Heart right ventricle (tissue), 16 donors: ENCODE measurements at regions not wholly inside any gene's neighbourhood (a gene's known extent, or its start where the extent isn't known, plus 50 kb on each side); places are given as distances from the start of the nearest gene placed in this dataset.
"Not testable (repeated sequence)": the region's sequence is repeated elsewhere in the genome, so short reads cannot be mapped to it uniquely, and the experiment has no call there.

ENCODE experiments used
- ATAC-seq, 8 donors: fragments of 200-7000 bp; cut with Tn5 transposase; one replicate each; pipeline ENCODE4 v1.9.1; 2020; ENCODE audit warnings: mild to moderate bottlenecking in 8 of 8, moderate library complexity in 8 of 8, moderate number of reproducible peaks in 1 of 8
- DNase-seq, 2 donors: peaks; one replicate each; pipeline ENCODE4 v3.0.0-alpha.2; 2020
- H3K27ac ChIP-seq, 10 donors: fragments of 200-600 bp; sonication (generic) in 2 of 10; one replicate each; pipeline versions ENCODE4 v1.5.0 to v1.8.0; 2020 to 2022; ENCODE audit warnings: mild to moderate bottlenecking in 3 of 10
- H3K27me3 ChIP-seq, 7 donors: fragments of 200-600 bp; one replicate each; pipeline ENCODE4 v1.8.0; 2021 to 2022; ENCODE audit warnings: mild to moderate bottlenecking in 2 of 7
- H3K36me3 ChIP-seq, 9 donors: fragments of 200-600 bp; sonication (generic) in 1 of 9; one replicate each; pipeline versions ENCODE4 v1.5.0 to v1.8.0; 2020 to 2022; ENCODE audit warnings: mild to moderate bottlenecking in 2 of 9
- H3K4me1 ChIP-seq, 9 donors: fragments of 200-600 bp; sonication (generic) in 1 of 9; one replicate each; pipeline versions ENCODE4 v1.5.0 to v1.8.0; 2020 to 2022; ENCODE audit warnings: mild to moderate bottlenecking in 4 of 9
- H3K4me3 ChIP-seq, 10 donors: fragments of 200-600 bp; sonication (generic) in 2 of 10; one replicate each; pipeline versions ENCODE4 v1.5.0 to v1.8.0; 2020 to 2022; ENCODE audit warnings: mild to moderate bottlenecking in 7 of 10, moderate library complexity in 2 of 10
- H3K9me3 ChIP-seq, 11 donors: fragments of 200-600 bp in 10 of 11; sonication (generic) in 2 of 11; one replicate each; pipeline versions ENCODE4 v1.5.0 to v1.8.0; 2013 to 2022; ENCODE audit warnings: mild to moderate bottlenecking in 2 of 11, control low read depth in 1 of 11, moderate library complexity in 1 of 11
- WGBS, 2 donors: extraction: QIAGEN DNeasy Blood & Tissue Kit; methylation state at CpG; one replicate each; pipeline ENCODE4 v1.1.7; 2013; ENCODE audit warnings: inconsistent platforms in 1 of 2; 5-methylcytosine and 5-hydroxymethylcytosine counted together
- intact Hi-C, 10 donors: fragments of 100-400 bp; cut with DNase I; formaldehyde crosslinking; loops; one replicate each; pipeline versions ENCODE4 v1.11.1 to v1.14.2; 2022
- TF ChIP-seq, protein P1 (sequence below), 9 donors: fragments of 200-600 bp; sonication (generic) in 2 of 9; IDR thresholded peaks; one replicate each; pipeline versions ENCODE4 v1.5.0 to v1.8.0; 2021 to 2022; ENCODE audit warnings: antibody characterized with exemption in 9 of 9, mild to moderate bottlenecking in 5 of 9, moderate library complexity in 1 of 9
- donor health status: Arrhythmogenic right ventricular cardiomyopathy.
- donor health status: ischemic (EF 13 %, LVEDD 7.1; RV severe dilation, severe dysfunction).
- donor health status: healthy with polysubstance abuse.
- donor health status: DM: no; HTN: yes; CAD: no.
- donor health status: DM: no; HTN: no; CAD: no.
- donor health status: ischemic (EF 25% LVEDD 6.9; RV normal size, moderate dysfunction).
- donor health status: ischemic (EF 25% LVEDD 5.7; RV mildly dilated, moderate dysfunction).
- donor health status: healthy.
- donor health status: DM: yes; HTN: yes; CAD: no.
- donor health status: Ischemic cardiomyopathy.
- donor health status: ischemic (EF 35%, LVEDD 5.7; RV mildly dilated, moderate dysfunction).
- donor health status: nonischemic (EF 11% LVEDD 7.7; RV severe dilation, severe dysfunction).
- donor health status: DM: yes; HTN: yes; CAD: no.
- donor health status: PGD.
- donor health status: ischemic (EF 29% LVEDD 5.4; RV normal size, mild dysfunction).
- donor health status: nonischemic (EF 23%, LVEDD 6.1; RV moderate dilation, normal function).

DNA sequence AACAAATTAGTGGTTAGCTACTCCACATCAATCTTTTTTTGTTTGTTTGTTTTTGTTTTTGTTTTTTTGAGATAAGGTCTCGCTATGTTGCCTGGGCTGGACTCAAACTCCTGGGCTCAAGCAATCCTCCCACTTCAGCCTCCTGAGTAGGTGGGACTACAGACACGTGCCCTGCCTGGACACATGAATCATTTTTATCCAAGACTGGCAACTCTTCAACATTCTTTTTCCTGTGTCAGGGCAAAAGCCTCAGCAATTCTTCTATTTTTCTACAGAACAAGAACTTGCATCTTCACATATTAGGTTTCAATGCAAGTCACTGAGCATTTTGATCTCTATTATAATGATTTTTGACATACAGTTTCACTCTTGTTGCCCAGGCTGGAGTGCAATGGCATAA lies 76.8 kb upstream of the LRCH1 start:
- Histone ChIP-seq H3K4me3 (no peak overlapping the region), H3K27ac (no peak overlapping the region), H3K9me3 (peaks cover 0 to 1% (median 0%) of the 10 kb centered on the region in 11 donors), H3K4me1 (no peaks in the 10 kb centered on the region), H3K36me3 (no peaks in the 10 kb centered on the region), H3K27me3 (no peaks in the 10 kb centered on the region)
- DNase-seq, result no peak
- WGBS, 2 donors, result 57 to 58% methylated on average over 2 of the region's 2 CpGs
- TF ChIP-seq, protein P1, sequence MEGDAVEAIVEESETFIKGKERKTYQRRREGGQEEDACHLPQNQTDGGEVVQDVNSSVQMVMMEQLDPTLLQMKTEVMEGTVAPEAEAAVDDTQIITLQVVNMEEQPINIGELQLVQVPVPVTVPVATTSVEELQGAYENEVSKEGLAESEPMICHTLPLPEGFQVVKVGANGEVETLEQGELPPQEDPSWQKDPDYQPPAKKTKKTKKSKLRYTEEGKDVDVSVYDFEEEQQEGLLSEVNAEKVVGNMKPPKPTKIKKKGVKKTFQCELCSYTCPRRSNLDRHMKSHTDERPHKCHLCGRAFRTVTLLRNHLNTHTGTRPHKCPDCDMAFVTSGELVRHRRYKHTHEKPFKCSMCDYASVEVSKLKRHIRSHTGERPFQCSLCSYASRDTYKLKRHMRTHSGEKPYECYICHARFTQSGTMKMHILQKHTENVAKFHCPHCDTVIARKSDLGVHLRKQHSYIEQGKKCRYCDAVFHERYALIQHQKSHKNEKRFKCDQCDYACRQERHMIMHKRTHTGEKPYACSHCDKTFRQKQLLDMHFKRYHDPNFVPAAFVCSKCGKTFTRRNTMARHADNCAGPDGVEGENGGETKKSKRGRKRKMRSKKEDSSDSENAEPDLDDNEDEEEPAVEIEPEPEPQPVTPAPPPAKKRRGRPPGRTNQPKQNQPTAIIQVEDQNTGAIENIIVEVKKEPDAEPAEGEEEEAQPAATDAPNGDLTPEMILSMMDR (IDR thresholded peaks at IDR 0.05), result no peak
- no peak for ATAC-seq
- intact Hi-C loops, result no loop called here

DNA sequence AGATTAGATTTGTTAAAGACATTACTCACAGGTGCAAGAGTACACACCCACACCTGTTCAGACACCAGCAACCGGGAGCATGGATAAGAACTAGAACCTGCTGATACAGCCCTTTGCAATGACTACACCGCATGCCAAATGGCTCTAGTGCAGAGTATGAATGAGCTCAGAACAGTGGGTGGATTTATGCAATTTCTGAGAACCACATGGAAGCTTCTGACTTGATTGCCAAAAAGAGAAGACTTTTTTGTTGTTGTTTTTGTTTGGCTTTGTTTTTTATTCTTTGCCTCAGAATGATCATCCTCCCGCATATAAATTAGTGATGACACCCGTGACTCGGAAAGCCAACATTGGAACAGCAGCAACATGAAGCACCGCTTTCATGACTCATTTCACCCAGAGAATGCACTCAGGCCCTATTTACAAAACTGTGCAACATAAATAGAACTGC lies 77.4 kb upstream of the LRCH1 start:
- Histone ChIP-seq H3K4me3 (no peak overlapping the region), H3K27ac (no peak overlapping the region), H3K36me3 (no peaks in the 10 kb centered on the region), H3K9me3 (no peaks in the 10 kb centered on the region), H3K4me1 (no peaks in the 10 kb centered on the region), H3K27me3 (no peaks in the 10 kb centered on the region)
- TF ChIP-seq, protein P1 (IDR thresholded peaks at IDR 0.05), result no peak
- ATAC-seq (no peak), DNase-seq (no peak)
- WGBS, 2 donors, result 74 to 75% methylated on average over 6 of the region's 6 CpGs
- intact Hi-C loops, result no loop called here

DNA sequence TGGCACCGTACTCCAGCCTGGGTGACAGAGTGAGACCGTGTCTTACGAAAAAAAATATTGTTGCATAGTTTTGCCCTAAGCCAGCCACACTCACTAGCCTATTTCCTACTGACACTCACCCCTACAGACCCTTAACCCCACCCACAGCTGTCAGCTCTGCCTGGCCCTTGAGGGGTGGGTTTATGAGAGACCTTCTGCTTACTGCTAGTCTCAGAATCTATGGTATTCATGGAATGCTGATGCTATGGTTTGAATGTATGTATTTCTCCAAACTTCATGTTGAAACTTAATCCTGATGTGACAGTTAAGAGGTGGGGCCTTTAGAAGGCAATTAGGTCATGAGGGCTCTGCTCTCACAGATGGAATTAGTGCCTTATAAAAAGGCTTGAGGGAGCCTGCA lies 79.2 kb upstream of the LRCH1 start:
- no peak overlapping the region for H3K4me3 ChIP-seq
- DNase-seq, result no peak
- H3K27ac ChIP-seq, result no peak overlapping the region
- H3K36me3 ChIP-seq, result no peaks in the 10 kb centered on the region
- H3K27me3 ChIP-seq, result no peaks in the 10 kb centered on the region
- TF ChIP-seq, protein P1 (IDR thresholded peaks at IDR 0.05), result no peak
- no peaks in the 10 kb centered on the region for H3K4me1 ChIP-seq
- intact Hi-C loops, result no loop called here
- H3K9me3 ChIP-seq, result no peaks in the 10 kb centered on the region
- ATAC-seq, result no peak
- 88 to 95% methylated on average over 3 of the region's 3 CpGs for WGBS, 2 donors

DNA sequence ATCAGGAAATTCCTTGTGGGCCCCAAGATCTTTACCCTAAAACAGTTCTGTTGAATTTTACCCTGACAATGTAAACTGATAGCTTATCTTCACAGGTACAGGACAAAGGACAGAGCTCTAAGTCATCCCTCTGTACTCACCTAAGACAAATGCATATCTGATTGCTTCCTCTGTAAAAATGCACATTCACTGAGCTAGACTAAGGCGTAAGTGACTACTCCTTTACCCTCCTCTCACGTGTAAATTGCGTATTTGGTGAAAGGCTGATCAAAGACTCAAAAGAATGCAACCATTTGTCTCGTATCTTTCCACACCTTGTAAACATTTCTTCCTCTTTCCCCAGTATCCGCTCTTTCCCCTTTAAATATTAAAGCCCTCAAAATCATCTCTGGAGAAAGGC lies 80.6 kb upstream of the LRCH1 start:
- 81 to 83% methylated on average over 5 of the region's 5 CpGs for WGBS, 2 donors
- no peaks in the 10 kb centered on the region for H3K4me1 ChIP-seq
- H3K36me3 ChIP-seq, result no peaks in the 10 kb centered on the region
- H3K27ac ChIP-seq, result no peak overlapping the region
- TF ChIP-seq, protein P1 (IDR thresholded peaks at IDR 0.05), result no peak
- intact Hi-C loops, result no loop called here
- no peak for DNase-seq
- H3K27me3 ChIP-seq, result no peaks in the 10 kb centered on the region
- no peak overlapping the region for H3K4me3 ChIP-seq
- H3K9me3 ChIP-seq, result no peaks in the 10 kb centered on the region
- ATAC-seq, result no peak

DNA sequence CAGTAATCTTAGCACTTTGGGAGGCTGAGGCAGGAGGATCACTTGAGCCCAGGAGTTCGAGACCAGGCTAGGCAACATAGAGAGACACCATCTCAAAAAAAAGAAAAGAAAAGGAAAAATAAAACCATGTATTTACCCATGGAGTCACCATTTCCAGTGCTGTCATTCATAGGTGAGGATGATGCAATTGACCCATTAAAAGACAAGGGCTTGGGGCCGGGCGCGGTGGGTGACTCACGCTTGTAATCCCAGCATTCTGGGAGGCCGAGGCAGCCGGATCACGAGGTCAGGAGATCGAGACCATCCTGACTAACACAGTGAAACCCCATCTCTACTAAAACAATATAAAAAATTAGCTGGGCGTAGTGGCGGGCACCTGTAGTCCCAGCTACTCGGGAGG lies 82.6 kb upstream of the RUBCNL start:
- H3K27ac ChIP-seq, H3K9me3 ChIP-seq, intact Hi-C loops, H3K36me3 ChIP-seq, H3K4me3 ChIP-seq, ATAC-seq, DNase-seq, H3K27me3 ChIP-seq, H3K4me1 ChIP-seq: not testable (repeated sequence)
- WGBS, 2 donors, result 94 to 96% methylated on average over 12 of the region's 12 CpGs
